H9 (cell line): ENCODE measurements at regions not wholly inside any gene's neighbourhood (a gene's known extent, or its start where the extent isn't known, plus 50 kb on each side); places are given as distances from the start of the nearest gene placed in this dataset.

ENCODE experiments used
- DNase-seq: peaks from one replicate; pipeline ENCODE4 v3.0.0-alpha.2; 2017
- H2AFZ ChIP-seq: one replicate; pipeline ENCODE4 v1.6.1; 2013; ENCODE audit warnings: mild to moderate bottlenecking, low read length, control low read depth, moderate library complexity
- H2AK5ac ChIP-seq: 2 replicates; pipeline ENCODE4 v1.6.1; 2013; ENCODE audit warnings: low read length, control low read depth, mixed read lengths; ENCODE audit not compliant: insufficient read length
- H2BK120ac ChIP-seq: one replicate; pipeline ENCODE4 v1.6.1; 2013; ENCODE audit warnings: low read depth, mild to moderate bottlenecking, low read length, control low read depth, inconsistent platforms; ENCODE audit not compliant: poor library complexity, severe bottlenecking
- H2BK12ac ChIP-seq: 2 replicates; pipeline ENCODE4 v1.6.1; 2013; ENCODE audit warnings: low read length, control low read depth, mixed read lengths, low read depth; ENCODE audit not compliant: insufficient read length
- H2BK15ac ChIP-seq: 2 replicates; pipeline ENCODE4 v1.6.1; 2013; ENCODE audit warnings: low read depth, low read length, control low read depth
- H2BK20ac ChIP-seq: one replicate; pipeline ENCODE4 v1.6.1; 2013; ENCODE audit warnings: low read depth, mild to moderate bottlenecking, low read length, control low read depth, inconsistent platforms; ENCODE audit not compliant: poor library complexity, severe bottlenecking
- H2BK5ac ChIP-seq: 2 replicates; pipeline ENCODE4 v1.6.1; 2013; ENCODE audit warnings: low read length, control low read depth, mixed read lengths; ENCODE audit not compliant: insufficient read length
- H3K14ac ChIP-seq: 2 replicates; pipeline ENCODE4 v1.6.1; 2013; ENCODE audit warnings: low read length, control low read depth; ENCODE audit not compliant: insufficient read depth
- H3K18ac ChIP-seq: 2 replicates; pipeline ENCODE4 v1.6.1; 2013; ENCODE audit warnings: low read depth, mild to moderate bottlenecking, mixed read lengths, low read length, control low read depth; ENCODE audit not compliant: insufficient read length
- H3K23ac ChIP-seq: 2 replicates; pipeline ENCODE4 v1.6.1; 2013; ENCODE audit warnings: low read length, control low read depth, mixed read lengths, low read depth; ENCODE audit not compliant: insufficient read length
- H3K23me2 ChIP-seq: 2 replicates; pipeline ENCODE4 v1.6.1; 2013; ENCODE audit warnings: low read depth, mild to moderate bottlenecking, mixed read lengths, low read length, control low read depth; ENCODE audit not compliant: insufficient read length, poor library complexity, severe bottlenecking
- H3K27ac ChIP-seq: 2 replicates; pipeline ENCODE4 v1.5.1; 2013; ENCODE audit warnings: low read length, control low read depth, mixed read lengths, low read depth; ENCODE audit not compliant: insufficient read length
- H3K27me3 ChIP-seq: 2 replicates; pipeline ENCODE4 v1.6.1; 2013; ENCODE audit warnings: low read length, control low read depth, inconsistent platforms; ENCODE audit not compliant: insufficient read depth
- H3K4ac ChIP-seq: 2 replicates; pipeline ENCODE4 v1.6.1; 2013; ENCODE audit warnings: low read depth, mild to moderate bottlenecking, control low read depth, inconsistent platforms, low read length, moderate library complexity
- H3K4me1 ChIP-seq: 2 replicates; pipeline ENCODE4 v1.6.1; 2013; ENCODE audit warnings: low read length, control low read depth, inconsistent platforms; ENCODE audit not compliant: insufficient read depth
- H3K4me2 ChIP-seq: 2 replicates; pipeline ENCODE4 v1.6.1; 2013; ENCODE audit warnings: low read length, control low read depth, mixed read lengths; ENCODE audit not compliant: insufficient read length, insufficient read depth
- H3K56ac ChIP-seq: 2 replicates; pipeline ENCODE4 v1.6.1; 2013; ENCODE audit warnings: low read depth, mild to moderate bottlenecking, mixed read lengths, low read length, control low read depth; ENCODE audit not compliant: insufficient read length
- H3K79me1 ChIP-seq: 2 replicates; pipeline ENCODE4 v1.6.1; 2013; ENCODE audit warnings: low read depth, mild to moderate bottlenecking, moderate library complexity, low read length, control low read depth, inconsistent platforms; ENCODE audit not compliant: insufficient read depth, poor library complexity, severe bottlenecking
- H3K79me2 ChIP-seq: 2 replicates; pipeline ENCODE4 v1.6.1; 2013; ENCODE audit warnings: low read length, control low read depth, inconsistent platforms; ENCODE audit not compliant: insufficient read depth
- H3K9ac ChIP-seq: 2 replicates; pipeline ENCODE4 v1.6.1; 2013; ENCODE audit warnings: low read length, control low read depth, mixed read lengths; ENCODE audit not compliant: insufficient read length; ENCODE audit errors: extremely low read depth
- H3K9me3 ChIP-seq: one replicate; pipeline ENCODE4 v1.6.1; 2013; ENCODE audit warnings: low read depth, low read length, inconsistent platforms; ENCODE audit not compliant: control insufficient read depth
- H3T11ph ChIP-seq: one replicate; pipeline ENCODE4 v1.6.1; 2013; ENCODE audit warnings: mild to moderate bottlenecking, low read length, control low read depth, inconsistent platforms
- H4K20me1 ChIP-seq: one replicate; pipeline ENCODE4 v1.6.1; 2013; ENCODE audit not compliant: control insufficient read depth, insufficient read length, insufficient read depth
- H4K5ac ChIP-seq: 2 replicates; pipeline ENCODE4 v1.6.1; 2013; ENCODE audit warnings: low read depth, mild to moderate bottlenecking, mixed read lengths, low read length, control low read depth; ENCODE audit not compliant: insufficient read length
- H4K8ac ChIP-seq: replicated peaks from 2 replicates; pipeline ENCODE4 v1.6.1; 2013; ENCODE audit warnings: low read length, control low read depth, mixed read lengths, low read depth; ENCODE audit not compliant: insufficient read length
- H4K91ac ChIP-seq: 2 replicates; pipeline ENCODE4 v1.6.1; 2013; ENCODE audit warnings: low read depth, mild to moderate bottlenecking, moderate library complexity, mixed read lengths, low read length, control low read depth; ENCODE audit not compliant: insufficient read length
- H3K27ac Mint-ChIP-seq, 3 experiments: 2 replicates in 2 of 3; 3 replicates in 1 of 3; pipeline ENCODE4 v1.8.0; 2020 to 2021; ENCODE audit warnings: mixed read lengths in 3 of 3, mild to moderate bottlenecking in 1 of 3, moderate library complexity in 1 of 3
- H3K27me3 Mint-ChIP-seq: 2 replicates; pipeline ENCODE4 v1.8.0; 2021; ENCODE audit warnings: low read depth, mild to moderate bottlenecking, moderate library complexity, mixed read lengths
- H3K36me3 Mint-ChIP-seq, 3 experiments: 2 replicates in 2 of 3; 3 replicates in 1 of 3; pipeline ENCODE4 v1.8.0; 2020 to 2021; ENCODE audit warnings: low read depth in 3 of 3, mixed read lengths in 3 of 3; ENCODE audit not compliant: insufficient read depth in 1 of 3
- H3K4me1 Mint-ChIP-seq, 2 experiments: 2 replicates each; pipeline ENCODE4 v1.8.0; 2020; ENCODE audit warnings: mixed read lengths in 2 of 2
- H3K4me3 Mint-ChIP-seq, 2 experiments: 2 replicates in 1 of 2; 3 replicates in 1 of 2; pipeline ENCODE4 v1.8.0; 2020 to 2021; ENCODE audit warnings: mild to moderate bottlenecking in 2 of 2, mixed read lengths in 2 of 2, moderate library complexity in 1 of 2
- H3K9me3 Mint-ChIP-seq, 2 experiments: 2 replicates in 1 of 2; 3 replicates in 1 of 2; pipeline ENCODE4 v1.8.0; 2020; ENCODE audit warnings: mild to moderate bottlenecking in 2 of 2, mixed read lengths in 2 of 2, moderate library complexity in 1 of 2
- CTCF ChIP-seq: fragments of 200-600 bp; sonication (generic); conservative IDR thresholded peaks from 3 replicates; pipeline ENCODE4 v1.8.0; 2021; ENCODE audit warnings: antibody characterized with exemption, mild to moderate bottlenecking
- WGBS: extraction: QIAGEN DNeasy Blood & Tissue Kit; methylation state at CpG from one replicate; pipeline ENCODE4 v1.1.7; 2013; ENCODE audit warnings: missing lambda C conversion rate, low lambda C conversion rate, mixed read lengths; ENCODE audit not compliant: insufficient read length; ENCODE audit errors: extremely low coverage; 5-methylcytosine and 5-hydroxymethylcytosine counted together

- H2BK120ac ChIP-seq, result no peak overlapping the region
- H4K91ac ChIP-seq, result no peak overlapping the region
- no peaks in the 10 kb centered on the region for H3K23me2 ChIP-seq
- DNase-seq, result no peak
- H3K4me1 ChIP-seq, result peaks cover 2% of the 10 kb centered on the region; the same call in 1 of the 2 replicates
- H3K79me1 ChIP-seq, result no peaks in the 10 kb centered on the region
- no CpG with 5 or more reads among the region's 4 CpGs for WGBS
- Mint-ChIP-seq H3K9me3 (no peaks in the 10 kb centered on the region), H3K36me3 (no peaks in the 10 kb centered on the region), H3K4me1 (peaks cover 19 to 21% of the 10 kb centered on the region in 2 experiments), H3K27ac (no peak overlapping the region), H3K27me3 (no peaks in the 10 kb centered on the region), H3K4me3 (no peak overlapping the region)
- no peak for TF ChIP-seq CTCF
- no peak overlapping the region for H3K56ac ChIP-seq
- H2BK12ac ChIP-seq, result no peak overlapping the region
- H3K18ac ChIP-seq, result no peak overlapping the region
- H2AFZ ChIP-seq, result no peak overlapping the region
- no peaks in the 10 kb centered on the region for H3K9me3 ChIP-seq
- no peak overlapping the region for H2BK20ac ChIP-seq
- no peak overlapping the region for H3K9ac ChIP-seq
- H3K4me2 ChIP-seq, result no peak overlapping the region
- H3K14ac ChIP-seq, result no peak overlapping the region
- H4K20me1 ChIP-seq, result no peaks in the 10 kb centered on the region
- H3K23ac ChIP-seq, result no peak overlapping the region
- no peak overlapping the region for H3K4ac ChIP-seq
- peak overlapping the region; percentile 92 for H3T11ph ChIP-seq
- H2BK15ac ChIP-seq, result no peak overlapping the region
- no peak overlapping the region for H2BK5ac ChIP-seq
- no peak overlapping the region for H3K27ac ChIP-seq
- no peak overlapping the region for H4K8ac ChIP-seq
- no peaks in the 10 kb centered on the region for H3K27me3 ChIP-seq
- H3K79me2 ChIP-seq, result no peaks in the 10 kb centered on the region
- H2AK5ac ChIP-seq, result no peak overlapping the region
- no peak overlapping the region for H4K5ac ChIP-seq
These were observed 401.3 kb upstream of the PDE3A start for GRCh38 chr12:19967001-19967400.
